NCI-H1417 treated with DMSO at 0.1 percent for 48 hours (cell line): ENCODE measurements at regions not wholly inside any gene's neighbourhood (a gene's known extent, or its start where the extent isn't known, plus 50 kb on each side); places are given as distances from the start of the nearest gene placed in this dataset.
"Not testable (repeated sequence)": the region's sequence is repeated elsewhere in the genome, so short reads cannot be mapped to it uniquely, and the experiment has no call there.

Source experiments
- DNase-seq: peaks from one replicate; lab custom pipeline; 2025; lab: John Stamatoyannopoulos, UW

DNA sequence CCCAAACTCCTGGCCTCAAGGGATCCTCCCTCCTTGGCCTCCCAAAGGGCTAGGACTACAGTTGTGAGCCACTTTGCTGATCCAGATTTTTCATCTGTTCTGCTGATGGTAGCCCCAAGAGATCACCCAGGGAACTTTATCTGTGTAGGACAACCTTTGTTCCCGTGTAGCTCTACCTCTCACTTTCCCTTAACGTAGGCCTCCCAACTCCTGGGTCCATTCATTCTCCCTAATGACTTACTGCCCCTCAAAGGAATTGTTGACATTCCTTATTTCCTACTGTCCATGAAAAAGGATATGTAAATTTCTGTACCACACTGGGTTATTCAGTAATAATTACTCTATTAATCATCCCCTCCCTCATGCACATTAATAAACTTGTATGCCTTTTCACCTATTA is 51.0 kb upstream of the PHF24 start:
- DNase-seq: no peak

DNA sequence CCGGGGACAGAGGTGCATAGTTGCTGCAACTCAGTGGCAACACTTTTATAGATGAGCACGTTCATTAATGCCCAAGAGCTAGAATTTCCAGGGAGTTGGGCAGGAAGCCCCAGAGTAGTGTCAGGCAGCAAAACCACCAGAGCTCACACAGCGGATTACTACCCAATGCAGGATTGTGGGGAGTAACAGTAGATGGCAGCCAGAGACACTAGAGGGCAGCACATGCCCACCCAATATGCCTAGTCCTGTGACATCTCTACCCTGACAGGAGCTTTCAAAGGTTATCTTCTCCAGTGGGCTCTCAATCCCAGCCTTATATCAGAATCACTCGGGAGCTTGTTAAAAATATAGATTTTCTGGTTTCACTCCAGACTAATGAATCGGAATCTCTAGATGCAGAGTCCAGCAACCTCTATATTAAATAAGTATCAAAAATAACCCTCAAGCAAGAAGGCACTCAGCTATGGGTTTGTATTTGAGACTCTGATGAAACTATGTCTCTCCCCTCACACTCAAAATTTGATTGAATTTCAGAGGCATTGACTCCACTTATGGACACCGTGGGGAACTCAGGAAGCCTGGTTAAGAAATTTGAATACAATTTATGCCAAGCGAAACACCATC is 58.4 kb upstream of the PHF24 start:
- DNase-seq: peak; percentile 1

DNA sequence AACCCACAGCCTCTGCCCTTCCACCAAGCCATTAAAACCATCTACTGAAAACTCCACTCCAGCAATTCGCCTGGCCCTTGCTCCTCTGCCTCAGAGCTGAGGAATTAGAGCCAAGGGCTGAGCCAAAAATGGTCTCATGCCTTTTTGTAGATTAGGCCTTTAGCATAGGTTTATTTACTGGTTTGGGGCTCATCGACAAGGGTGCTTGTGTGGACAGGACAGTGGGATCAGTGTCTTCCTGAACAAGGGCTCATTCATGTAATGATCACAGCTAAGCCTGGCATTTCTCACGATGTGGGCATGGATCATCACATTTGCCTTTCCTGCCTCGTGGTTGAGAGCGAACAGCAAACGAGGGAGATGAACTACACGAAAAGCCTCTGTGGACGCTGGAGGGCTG is 59.2 kb upstream of the PHF24 start:
- DNase-seq: no peak

DNA sequence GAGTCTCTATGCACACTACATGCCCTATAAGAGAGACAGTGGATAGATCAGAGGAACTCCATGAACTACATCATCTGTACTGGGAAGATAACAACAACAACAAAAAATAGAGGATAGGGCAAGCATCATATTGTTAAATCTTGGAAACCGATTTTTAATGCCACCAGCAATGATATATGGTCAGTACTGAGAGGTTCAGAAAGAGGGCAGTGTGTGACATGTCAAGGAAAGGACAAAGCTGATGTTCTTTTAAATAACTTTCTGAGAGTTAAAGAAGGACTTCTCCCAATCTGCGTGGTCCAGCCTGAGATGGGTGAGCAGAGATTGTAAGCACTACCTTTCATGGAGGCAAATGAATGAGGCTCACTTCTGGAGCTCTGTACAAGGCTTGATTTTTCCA is 62.0 kb upstream of the PHF24 start:
- no peak for DNase-seq

DNA sequence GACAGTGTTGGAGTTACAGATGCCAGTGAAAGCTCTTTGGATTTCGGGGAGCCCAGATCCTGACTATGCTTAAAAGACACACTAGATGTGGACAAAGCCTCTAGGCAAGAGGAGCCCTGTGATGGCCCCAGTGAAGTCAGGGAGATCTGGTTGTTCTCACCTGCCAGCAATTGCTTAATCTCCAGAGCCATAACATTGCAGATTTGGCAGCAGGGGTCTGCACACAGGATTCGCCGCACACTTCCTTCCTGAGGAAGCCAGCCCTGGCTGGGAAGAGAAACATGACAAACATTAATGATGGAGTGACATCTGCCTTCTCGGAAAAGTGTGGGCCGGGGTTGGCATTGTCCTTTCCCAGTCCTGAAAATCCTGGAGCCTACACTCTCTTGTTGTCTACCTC is 65.2 kb upstream of the PHF24 start:
- DNase-seq: no peak

DNA sequence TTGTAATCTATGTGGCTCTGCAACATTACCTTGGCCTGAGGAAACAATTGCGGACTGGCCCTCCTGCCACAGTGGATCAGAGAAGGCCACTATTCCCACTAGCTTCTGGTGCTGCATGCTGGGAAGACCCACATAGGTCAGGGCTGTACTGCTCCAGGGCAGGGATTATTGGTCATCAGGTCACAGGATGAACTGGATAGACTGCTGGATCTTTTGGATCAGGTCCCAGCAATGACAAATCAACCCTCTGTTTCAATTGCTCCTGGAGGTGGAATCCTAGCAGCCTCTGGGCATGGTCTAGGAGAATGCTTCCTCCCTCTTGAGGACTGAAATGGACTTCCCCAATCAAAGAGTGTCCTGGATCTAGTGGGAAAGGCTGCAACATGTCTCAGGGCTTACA is 66.7 kb upstream of the PHF24 start:
- no peak for DNase-seq

DNA sequence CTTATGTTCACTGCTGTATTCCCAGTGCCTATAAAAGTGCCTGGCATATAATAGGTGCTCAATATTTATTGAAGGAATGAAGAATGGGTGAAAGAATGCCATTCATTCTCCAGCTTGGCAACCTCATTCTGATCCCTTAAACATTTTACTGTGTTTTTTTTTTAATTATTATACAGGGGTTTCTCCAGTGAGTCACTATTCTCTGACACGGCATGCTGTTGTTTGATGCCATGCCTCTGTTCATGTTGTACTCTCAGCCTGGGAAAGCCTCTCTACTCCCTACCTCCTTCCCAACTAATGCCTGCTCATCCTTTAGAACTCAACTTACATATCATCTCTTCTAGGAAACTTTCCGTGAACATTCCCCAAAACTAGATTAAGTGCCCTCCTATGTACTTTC is 70.2 kb upstream of the PHF24 start:
- DNase-seq: no peak

DNA sequence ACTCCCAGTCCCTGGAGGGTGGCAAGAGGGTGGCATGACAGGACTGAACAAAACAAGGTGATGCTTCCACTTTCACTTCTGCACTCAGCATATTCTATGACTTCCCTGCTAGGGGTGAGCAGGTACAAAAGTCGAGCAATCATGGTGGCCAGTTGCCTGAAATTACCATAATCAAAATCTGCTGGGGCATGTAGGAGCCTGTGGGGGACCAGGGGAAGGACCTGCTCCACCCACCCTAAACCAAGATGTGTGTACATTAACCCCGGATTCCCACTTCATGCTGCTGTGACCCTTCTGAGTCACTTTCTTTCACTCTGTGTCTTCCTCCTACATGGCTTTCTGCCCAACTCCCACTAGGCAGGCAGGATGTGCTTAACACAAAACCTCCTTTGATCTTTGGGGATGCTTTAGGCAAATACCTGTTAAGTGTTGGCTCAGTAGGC is 73.3 kb upstream of the PHF24 start:
- no peak for DNase-seq

DNA sequence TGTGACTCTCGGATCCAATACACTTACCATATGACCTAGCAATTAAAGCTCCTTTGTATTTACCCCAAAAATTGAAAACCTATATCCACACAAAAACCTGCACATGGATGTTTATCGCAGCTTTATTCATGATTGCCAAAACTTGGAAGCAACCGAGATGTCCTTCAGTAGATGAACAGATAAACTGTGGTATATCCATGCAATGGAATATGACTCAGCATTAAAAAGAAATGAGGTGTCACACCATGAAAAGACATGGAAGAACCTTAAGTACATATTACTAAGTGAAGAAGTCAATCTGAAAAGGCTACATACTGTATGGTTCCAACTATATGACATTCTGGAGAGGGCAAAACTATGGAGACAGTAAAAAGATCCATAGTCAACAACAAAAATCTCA is 82.0 kb upstream of the PHF24 start:
- no peak for DNase-seq

DNA sequence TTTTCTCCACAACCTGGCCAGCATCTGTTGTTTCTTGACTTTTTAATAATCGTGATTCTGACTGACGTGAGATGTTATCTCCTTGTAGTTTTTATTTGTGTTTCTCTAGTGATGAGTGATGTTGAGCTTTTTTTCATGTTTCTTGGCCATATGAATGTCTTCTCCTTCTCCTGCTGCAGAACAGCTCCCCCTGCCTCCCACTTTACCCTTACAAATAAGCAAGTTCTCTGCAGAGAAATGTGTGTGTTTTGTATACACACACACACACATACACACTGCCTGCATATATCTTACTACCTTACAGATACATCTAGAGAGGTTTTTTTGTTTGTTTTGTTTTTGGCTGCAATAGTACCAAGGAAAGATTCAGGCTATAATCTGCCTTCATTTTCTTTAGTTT is 88.7 kb upstream of the PHF24 start:
- no peak for DNase-seq

DNA sequence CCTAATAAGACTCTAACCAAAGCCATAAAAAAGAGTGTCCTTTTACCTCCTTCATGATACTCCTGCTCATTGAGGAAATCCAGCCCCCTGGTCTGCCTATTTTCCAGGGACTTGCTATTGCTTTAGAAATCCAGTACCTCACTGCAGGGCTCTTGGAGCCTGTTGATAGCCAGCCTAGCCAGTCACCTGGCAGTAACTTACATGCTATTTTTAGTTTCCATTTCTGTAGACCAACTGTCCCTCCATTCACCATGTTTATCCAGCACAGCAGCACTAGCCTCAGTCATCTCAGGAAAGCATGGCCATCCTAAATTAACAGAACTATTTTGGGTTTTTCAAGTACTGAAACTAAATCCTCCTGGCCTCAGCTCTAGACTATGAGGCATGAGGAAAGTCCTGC is 91.5 kb upstream of the PHF24 start:
- no peak for DNase-seq

DNA sequence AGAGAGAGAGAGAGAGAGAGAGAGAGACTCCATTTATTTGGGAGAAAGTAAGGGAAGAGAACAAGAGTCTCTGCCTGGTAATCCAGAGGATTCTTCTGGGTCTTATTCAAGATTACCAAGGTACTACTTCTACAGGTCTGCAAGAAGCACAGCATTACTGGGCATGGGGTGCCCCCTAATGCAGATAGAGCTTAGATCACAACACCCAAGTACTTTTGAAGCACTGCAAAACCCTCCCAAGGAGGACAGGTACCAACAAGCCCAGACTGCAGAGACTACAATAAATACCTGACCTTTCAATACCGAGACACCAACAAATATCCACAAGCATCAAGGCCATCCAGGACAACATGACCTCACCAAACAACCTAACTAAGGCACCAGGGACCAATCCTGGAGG is 94.7 kb upstream of the PHF24 start:
- DNase-seq: no peak

DNA sequence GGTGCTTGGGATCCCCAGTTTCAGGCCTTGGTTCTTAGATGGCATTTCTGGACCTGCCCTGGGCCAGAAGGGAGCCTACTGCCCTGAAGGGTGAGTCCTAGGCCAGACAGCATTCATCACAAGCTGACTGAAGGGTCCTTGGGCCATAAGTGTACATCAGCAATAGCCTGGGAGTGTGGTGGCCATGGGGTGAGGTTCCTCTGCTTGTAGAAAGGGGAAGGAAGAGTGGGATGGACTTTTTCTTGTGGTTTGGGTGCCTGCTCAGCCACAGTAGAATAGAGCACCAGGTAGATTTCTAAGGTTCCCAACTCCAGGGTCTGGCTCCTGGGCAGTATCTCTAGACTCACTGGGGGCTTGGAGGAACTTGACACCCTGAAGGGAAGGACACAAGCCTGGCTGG is 95.2 kb upstream of the PHF24 start:
- no peak for DNase-seq

DNA sequence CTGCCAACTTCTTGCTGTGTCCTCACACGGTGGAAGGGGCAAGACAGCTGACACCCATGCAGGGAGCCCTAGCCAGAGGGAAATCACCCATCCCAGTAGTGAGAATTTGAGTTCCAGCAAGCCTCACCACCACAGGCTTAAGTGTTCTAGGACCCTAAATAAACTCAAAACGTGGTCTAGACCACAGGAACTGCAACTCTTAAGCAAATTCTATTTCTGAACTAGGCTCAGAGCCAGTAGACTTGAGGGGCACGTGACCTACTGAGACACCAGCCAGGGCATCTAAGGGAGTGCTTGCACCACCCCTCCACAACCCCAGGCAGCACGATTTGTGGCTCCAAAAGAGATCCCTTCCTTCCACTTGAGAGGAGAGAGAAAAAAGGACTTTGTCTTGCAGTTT is 96.0 kb upstream of the PHF24 start:
- no peak for DNase-seq

DNA sequence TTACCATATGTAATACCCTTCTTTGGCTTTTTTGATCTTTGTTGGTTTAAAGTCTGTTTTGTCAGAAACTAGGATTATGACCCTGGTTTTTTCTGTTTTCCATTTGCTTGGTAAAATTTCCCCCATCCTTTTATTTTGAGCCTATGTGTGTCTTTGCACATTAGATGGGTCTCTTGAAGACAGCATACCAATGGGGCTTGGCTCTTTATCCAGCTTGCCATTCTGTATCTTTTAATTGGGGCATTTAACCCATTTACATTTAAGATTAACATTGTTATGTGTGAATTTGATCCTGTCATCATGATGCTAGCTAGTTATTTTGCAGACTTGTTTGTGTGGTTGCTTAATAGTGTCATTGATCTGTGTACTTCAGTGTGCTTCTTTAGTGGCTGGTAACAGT is 103.1 kb upstream of the PHF24 start:
- DNase-seq: not testable (repeated sequence)

DNA sequence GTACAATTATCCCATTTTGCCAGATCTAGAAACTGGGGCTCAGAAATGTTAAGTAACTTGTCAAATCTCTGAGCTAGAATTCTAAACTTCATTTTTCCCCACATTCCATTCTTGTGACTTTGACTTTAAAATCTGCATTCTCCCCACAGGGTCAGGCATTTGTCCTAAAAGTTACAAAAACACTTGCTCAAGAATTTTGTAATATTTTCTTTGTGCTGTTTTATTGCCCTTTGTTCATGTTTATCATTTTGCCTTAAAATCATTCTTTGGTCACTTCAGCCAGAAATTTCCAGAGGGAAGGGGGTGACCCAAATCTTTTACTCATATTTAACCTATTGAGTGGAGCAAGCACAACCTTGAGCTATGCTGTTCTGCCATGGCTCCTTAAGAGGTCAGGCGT is 120.1 kb upstream of the CCL21 start:
- no peak for DNase-seq

DNA sequence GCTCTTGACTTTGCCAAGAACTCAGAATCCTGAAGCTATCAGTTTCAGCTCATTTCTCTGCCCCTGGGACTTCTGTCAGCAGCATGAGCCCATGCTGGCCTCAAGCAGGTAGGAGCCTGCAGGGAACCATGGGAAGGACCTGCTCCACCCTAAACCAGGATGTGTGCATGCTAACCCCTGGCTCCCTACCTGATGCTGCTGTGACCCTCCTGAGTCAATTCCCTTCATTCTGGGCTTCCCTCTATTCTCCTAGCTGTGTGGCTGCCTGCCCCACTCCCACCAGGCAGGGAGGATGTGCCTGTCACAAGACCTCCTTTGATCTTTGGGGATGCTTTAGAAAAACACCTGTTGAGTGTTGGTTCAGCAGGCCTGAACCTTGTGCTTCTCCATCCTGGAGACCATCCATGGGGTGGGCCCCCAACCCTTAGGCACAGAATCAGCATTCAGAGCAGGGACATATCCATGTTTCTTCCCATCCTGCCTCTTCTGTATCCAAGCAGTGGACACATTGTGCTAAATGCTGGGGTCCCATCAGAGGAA is 117.1 kb upstream of the CCL21 start:
- DNase-seq: no peak

DNA sequence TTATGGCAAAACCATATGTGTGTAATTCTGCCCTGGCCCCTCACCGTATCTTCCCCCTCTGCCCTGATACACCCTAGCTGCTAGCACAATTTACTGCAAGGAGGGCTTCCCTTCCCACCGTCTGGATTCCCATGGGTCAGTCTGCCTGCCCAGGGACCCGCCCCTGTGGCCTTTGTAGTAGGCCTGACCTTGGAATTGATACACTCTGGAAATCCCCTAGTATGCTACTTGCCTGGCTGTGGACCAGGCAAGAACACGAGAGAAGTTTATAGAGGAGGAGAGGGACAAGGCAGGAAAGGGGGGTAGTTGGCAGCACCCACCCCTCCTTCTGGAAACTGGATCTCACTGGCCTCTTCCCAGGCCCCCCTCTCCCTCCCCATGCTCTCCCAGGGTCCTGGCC is 115.8 kb upstream of the CCL21 start:
- no peak for DNase-seq

DNA sequence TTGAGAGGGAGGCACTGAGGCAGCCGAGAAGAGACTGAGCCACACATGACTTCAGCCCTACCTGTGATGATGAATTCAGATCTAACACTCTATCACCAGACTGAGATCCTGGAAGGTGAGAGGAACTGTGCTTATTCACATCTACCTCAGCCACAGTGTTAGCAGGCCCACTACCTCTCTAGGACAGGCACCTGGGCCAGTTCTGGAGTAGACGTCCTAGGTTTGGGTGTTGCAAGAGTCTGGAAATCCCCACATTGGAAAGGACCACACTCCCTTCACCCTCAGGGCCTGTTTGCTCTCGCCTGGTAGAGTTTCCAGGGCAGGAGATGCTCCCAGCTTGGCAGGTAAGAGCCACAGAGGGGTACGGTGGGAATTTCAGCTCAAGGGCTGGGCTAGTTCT is 113.8 kb upstream of the CCL21 start:
- DNase-seq: no peak

DNA sequence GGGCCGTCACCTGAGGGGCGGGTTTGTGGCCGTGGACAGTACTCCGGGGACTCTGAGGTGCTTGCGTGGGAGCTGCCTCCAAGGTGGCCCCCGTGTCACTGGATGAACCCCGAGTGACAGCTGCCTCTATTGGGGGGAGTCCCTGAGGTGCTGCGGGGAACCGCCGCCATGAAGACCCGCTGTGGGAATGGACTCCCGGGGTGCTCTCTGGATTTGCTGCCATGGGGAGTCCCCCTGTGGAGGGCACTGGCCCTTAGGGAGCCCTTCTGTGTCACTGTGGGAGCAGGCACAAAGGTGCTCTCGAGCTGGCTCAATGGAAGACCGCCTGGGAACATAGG is 100.2 kb upstream of the CCL21 start:
- no peak for DNase-seq

DNA sequence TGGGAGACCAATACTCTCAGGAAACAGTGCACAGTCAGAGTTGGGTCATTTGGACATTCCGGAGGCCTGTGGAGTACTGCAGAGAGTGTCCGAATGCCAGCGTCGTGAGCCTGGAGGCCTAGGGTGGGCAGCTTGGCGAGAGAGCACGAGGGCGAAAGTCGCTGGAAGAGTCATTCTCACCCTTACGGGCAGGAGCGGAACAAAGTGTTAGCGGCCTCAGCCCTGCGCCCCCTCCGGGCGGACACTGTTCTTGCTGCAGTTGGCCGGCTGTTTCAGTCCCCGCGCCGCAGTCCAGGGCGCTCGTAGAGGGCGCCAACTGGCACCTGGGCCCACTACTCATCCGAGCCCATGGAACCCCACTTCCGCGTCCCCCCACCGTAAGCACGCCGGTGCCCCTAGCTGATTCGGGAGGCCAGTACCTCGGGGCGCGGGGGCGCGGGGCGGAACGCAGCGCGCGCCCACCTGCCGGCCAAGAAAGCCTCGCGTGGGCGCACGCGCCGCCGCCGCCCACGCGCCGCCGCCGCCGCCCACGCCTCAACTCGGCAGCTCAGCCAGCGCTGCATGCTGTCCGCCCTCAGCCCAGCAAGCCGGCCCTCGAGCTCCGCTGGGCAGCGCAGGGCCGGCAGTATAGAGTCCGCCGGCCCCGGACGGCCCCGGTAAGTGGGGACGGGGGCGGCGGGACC is 99.7 kb upstream of the CCL21 start:
- DNase-seq: no peak

DNA sequence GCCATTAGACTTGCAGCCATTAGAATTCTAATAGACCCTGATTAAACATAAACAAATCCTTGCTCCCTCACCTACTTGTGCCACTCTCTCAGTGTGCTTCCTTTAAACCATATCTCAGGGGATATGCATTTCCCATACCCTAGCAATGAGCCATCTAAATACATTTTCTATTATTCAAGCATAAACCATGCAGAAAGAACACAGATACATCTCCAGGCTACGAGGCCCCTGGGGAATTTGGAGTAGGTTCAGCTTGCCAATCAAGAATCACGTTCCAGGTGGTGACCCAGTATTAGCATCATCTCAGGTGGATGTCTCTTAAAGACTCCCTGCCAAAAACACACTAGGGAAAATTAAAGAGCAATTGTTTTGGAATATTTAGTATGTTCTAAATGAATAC is 93.0 kb upstream of the CCL21 start:
- DNase-seq: no peak

DNA sequence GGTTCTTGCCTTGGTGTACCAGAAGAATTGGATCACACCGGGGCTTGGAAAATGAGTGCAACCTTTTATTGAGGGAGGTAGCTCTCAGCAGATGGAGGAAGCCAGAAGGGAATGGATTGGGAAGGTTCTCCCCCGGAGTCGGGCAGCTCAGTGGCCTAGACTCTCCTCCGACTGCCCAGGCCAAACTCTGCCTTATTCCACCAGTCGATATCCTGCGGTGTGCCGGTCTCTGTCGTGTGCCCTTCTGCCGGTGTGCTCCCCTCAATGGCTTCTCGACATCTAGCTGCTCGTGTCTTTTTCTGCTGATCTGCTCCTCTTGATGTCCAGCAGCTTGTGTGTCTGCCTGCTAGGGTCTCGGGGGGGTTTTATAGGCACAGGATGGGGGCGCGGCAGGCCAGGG is 87.4 kb upstream of the CCL21 start:
- DNase-seq: no peak

DNA sequence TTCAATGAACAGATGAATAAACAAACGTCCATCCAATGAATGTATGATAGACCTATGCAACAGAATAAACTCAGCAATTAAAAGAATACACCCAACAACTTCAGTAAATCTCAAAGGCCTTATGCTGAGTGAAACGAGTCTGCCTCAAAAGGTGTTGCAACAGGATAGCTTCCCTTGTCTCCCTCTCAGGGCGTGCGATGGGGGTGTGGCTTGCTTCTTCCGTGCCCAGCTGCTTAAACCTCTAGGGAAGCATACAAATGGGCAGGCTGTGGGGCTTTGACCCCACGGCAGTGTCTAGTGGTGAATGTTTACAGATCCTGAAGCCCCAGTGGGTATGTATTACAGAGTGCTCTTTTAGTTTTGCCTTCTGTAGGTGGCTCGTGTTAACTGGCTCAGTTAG is 87.0 kb upstream of the CCL21 start:
- DNase-seq: no peak
